ENCODE measurements at regions not wholly inside any gene's neighbourhood (a gene's known extent, or its start where the extent isn't known, plus 50 kb on each side); places are given as distances from the start of the nearest gene placed in this dataset.

DNA sequence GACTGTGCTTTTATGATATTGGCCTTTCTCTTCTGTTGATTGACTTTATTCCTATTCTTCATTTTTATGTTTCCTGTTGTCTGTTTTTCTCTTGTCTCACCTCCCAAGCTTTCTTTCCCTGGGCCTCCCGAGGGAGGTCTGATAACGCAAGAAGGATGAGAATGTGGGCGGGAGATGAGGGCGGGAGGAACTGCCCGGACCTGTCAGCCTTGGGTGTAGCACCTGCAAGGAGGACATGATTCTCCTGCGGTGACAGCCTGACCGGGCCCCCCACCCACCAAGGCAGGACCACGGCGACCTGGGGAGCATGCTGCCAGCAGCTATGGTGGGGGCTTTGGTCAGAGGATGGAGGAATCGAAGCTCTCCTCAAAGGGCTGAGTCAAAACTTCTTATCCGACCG lies 86.9 kb downstream of the PLEKHG1 start:
- TF ChIP-seq, protein P1, sequence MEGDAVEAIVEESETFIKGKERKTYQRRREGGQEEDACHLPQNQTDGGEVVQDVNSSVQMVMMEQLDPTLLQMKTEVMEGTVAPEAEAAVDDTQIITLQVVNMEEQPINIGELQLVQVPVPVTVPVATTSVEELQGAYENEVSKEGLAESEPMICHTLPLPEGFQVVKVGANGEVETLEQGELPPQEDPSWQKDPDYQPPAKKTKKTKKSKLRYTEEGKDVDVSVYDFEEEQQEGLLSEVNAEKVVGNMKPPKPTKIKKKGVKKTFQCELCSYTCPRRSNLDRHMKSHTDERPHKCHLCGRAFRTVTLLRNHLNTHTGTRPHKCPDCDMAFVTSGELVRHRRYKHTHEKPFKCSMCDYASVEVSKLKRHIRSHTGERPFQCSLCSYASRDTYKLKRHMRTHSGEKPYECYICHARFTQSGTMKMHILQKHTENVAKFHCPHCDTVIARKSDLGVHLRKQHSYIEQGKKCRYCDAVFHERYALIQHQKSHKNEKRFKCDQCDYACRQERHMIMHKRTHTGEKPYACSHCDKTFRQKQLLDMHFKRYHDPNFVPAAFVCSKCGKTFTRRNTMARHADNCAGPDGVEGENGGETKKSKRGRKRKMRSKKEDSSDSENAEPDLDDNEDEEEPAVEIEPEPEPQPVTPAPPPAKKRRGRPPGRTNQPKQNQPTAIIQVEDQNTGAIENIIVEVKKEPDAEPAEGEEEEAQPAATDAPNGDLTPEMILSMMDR (IDR thresholded peaks at IDR 0.05; ENCODE audit: extremely low read depth in 1 of 2, insufficient read depth in 1 of 2, low read depth in 1 of 2, low read length in 2 of 2): no peak
- TF ChIP-seq POLR2A (IDR thresholded peaks at IDR 0.05; ENCODE audit: low read depth, low read length) (no peak), EZH2 (IDR thresholded peaks at IDR 0.05; ENCODE audit: borderline replicate concordance, low read depth, low read length, severe bottlenecking) (no peak), POLR2AphosphoS5 (IDR thresholded peaks at IDR 0.05; ENCODE audit: insufficient read depth, low read depth, low read length) (no peak), FOS (IDR thresholded peaks at IDR 0.05; ENCODE audit: borderline replicate concordance, insufficient read depth, low read length) (no peak)
- TF ChIP-seq, protein P2, sequence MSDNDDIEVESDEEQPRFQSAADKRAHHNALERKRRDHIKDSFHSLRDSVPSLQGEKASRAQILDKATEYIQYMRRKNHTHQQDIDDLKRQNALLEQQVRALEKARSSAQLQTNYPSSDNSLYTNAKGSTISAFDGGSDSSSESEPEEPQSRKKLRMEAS (IDR thresholded peaks at IDR 0.05; ENCODE audit: insufficient read depth, insufficient read length): no peak

All from endothelial cell of umbilical vein (primary cell).